SK-N-SH (cell line): ENCODE measurements at regions not wholly inside any gene's neighbourhood (a gene's known extent, or its start where the extent isn't known, plus 50 kb on each side); places are given as distances from the start of the nearest gene placed in this dataset.

Experiments
- CTCF ChIA-PET: fragments of 300-600, 350-600 bp; formaldehyde crosslinking; extraction: SDS; loops from one replicate; lab custom pipeline; 2021; lab: Yijun Ruan, JAX
- POLR2A ChIA-PET: fragments of 350-600 bp; sonication (Branson Sonifier 250); formaldehyde crosslinking; extraction: SDS; loops from one replicate; lab custom pipeline; 2020; ENCODE audit warnings: antibody characterized with exemption, inconsistent platforms; lab: Yijun Ruan, JAX
- DNase-seq: peaks from one replicate; pipeline ENCODE4 v3.0.0; 2012
- H2AFZ ChIP-seq: fragments of 200-600 bp; sonication (generic); 2 replicates; pipeline ENCODE4 v1.8.1; 2016; ENCODE audit warnings: antibody characterized with exemption, mild to moderate bottlenecking, low read depth
- H3F3A ChIP-seq: fragments of 200-600 bp; sonication (generic); replicated peaks from 2 replicates; pipeline ENCODE3; 2016; ENCODE audit warnings: antibody characterized with exemption, mild to moderate bottlenecking; ENCODE audit not compliant: insufficient read depth
- H3K27ac ChIP-seq, 2 experiments: fragments of 200-500 bp in 1 of 2; fragments of 200-600 bp in 1 of 2; sonication (Bioruptor generic) in 1 of 2; sonication (generic), shearing (Covaris generic) in 1 of 2; 2 replicates each; pipeline versions ENCODE4 v1.5.1 to v1.6.1; 2014 to 2016; ENCODE audit warnings: low read depth in 2 of 2, inconsistent platforms in 1 of 2, low read length in 1 of 2, mild to moderate bottlenecking in 1 of 2, mixed read lengths in 1 of 2
- H3K27me3 ChIP-seq: fragments of 200-600 bp; sonication (generic), shearing (Covaris generic); 2 replicates; pipeline ENCODE4 v1.6.1; 2016; ENCODE audit warnings: mixed run types; ENCODE audit not compliant: insufficient read depth
- H3K36me3 ChIP-seq, 2 experiments: fragments of 200-500 bp in 1 of 2; fragments of 200-600 bp in 1 of 2; sonication (Bioruptor generic) in 1 of 2; sonication (generic) in 1 of 2; replicated peaks in 1 of 2; 2 replicates each; pipeline versions ENCODE3 to v1.5.1; 2014 to 2016; ENCODE audit warnings: low read length in 1 of 2, mild to moderate bottlenecking in 1 of 2; ENCODE audit not compliant: insufficient read depth in 2 of 2, control insufficient read depth in 1 of 2
- H3K4me1 ChIP-seq, 2 experiments: fragments of 200-500 bp in 1 of 2; fragments of 200-600 bp in 1 of 2; sonication (Bioruptor generic) in 1 of 2; sonication (generic), shearing (Covaris generic) in 1 of 2; 2 replicates each; pipeline versions ENCODE4 v1.5.1 to v1.6.1; 2014 to 2016; ENCODE audit warnings: low read depth in 1 of 2, low read length in 1 of 2, mixed run types in 1 of 2; ENCODE audit not compliant: insufficient read depth in 2 of 2, control insufficient read depth in 1 of 2
- H3K4me2 ChIP-seq: fragments of 200-600 bp; sonication (generic), shearing (Covaris generic); 2 replicates; pipeline ENCODE4 v1.6.1; 2017; ENCODE audit warnings: mixed run types
- H3K4me3 ChIP-seq, 2 experiments: fragments of 200-500 bp in 1 of 2; fragments of 200-600 bp in 1 of 2; sonication (Bioruptor generic) in 1 of 2; sonication (generic), shearing (Covaris generic) in 1 of 2; 2 replicates each; pipeline versions ENCODE4 v1.5.1 to v1.8.1; 2014 to 2016; ENCODE audit warnings: low read depth in 2 of 2, inconsistent platforms in 1 of 2, low read length in 1 of 2, mild to moderate bottlenecking in 1 of 2, mixed read lengths in 1 of 2, moderate library complexity in 1 of 2
- H3K79me2 ChIP-seq: fragments of 200-600 bp; sonication (generic); 2 replicates; pipeline ENCODE4 v1.8.1; 2017; ENCODE audit warnings: mild to moderate bottlenecking; ENCODE audit not compliant: insufficient read depth
- H3K9ac ChIP-seq: fragments of 200-600 bp; sonication (generic); 2 replicates; pipeline ENCODE4 v1.6.1; 2017; ENCODE audit warnings: mixed run types
- H3K9me2 ChIP-seq: fragments of 200-600 bp; sonication (generic); 2 replicates; pipeline ENCODE4 v1.6.1; 2017; ENCODE audit warnings: mixed run types
- H3K9me3 ChIP-seq: fragments of 200-600 bp; sonication (generic); 2 replicates; pipeline ENCODE4 v1.6.1; 2017; ENCODE audit warnings: mixed run types, mild to moderate bottlenecking, moderate library complexity
- H4K20me1 ChIP-seq: fragments of 200-600 bp; sonication (generic); 2 replicates; pipeline ENCODE4 v1.6.1; 2017; ENCODE audit warnings: mild to moderate bottlenecking, mixed run types; ENCODE audit not compliant: insufficient read depth
- CHD2 ChIP-seq: fragments of 150-350 bp; IDR thresholded peaks from 2 replicates; pipeline ENCODE4 v1.6.1; 2018; ENCODE audit warnings: low read length; ENCODE audit not compliant: partially characterized antibody
- CTCF ChIP-seq: fragments of 200-600 bp; sonication (generic); IDR thresholded peaks from 2 replicates; pipeline ENCODE4 v1.6.1; 2017; ENCODE audit warnings: antibody characterized with exemption, mild to moderate bottlenecking, moderate library complexity
- EZH2phosphoT487 ChIP-seq: fragments of 200-600 bp; sonication (generic); IDR thresholded peaks from 2 replicates; pipeline ENCODE4 v1.6.1; 2017; ENCODE audit warnings: low read depth, mixed run types, mild to moderate bottlenecking, antibody characterized with exemption, moderate library complexity, borderline replicate concordance
- MAX ChIP-seq: IDR thresholded peaks from 2 replicates; pipeline ENCODE4 v1.4.0; 2012; ENCODE audit warnings: low read depth
- NRF1 ChIP-seq: IDR thresholded peaks from 2 replicates; pipeline ENCODE4 v1.6.1; 2012; ENCODE audit warnings: low read depth, mild to moderate bottlenecking, low read length
- PBX3 ChIP-seq: IDR thresholded peaks from 2 replicates; pipeline ENCODE4; 2012
- SIN3A ChIP-seq: IDR thresholded peaks from 2 replicates; pipeline ENCODE4 v1.6.1; 2012; ENCODE audit warnings: low read depth, mild to moderate bottlenecking, low read length, moderate library complexity, borderline replicate concordance
- SMC3 ChIP-seq: IDR thresholded peaks from 2 replicates; pipeline ENCODE4 v1.6.1; 2012; ENCODE audit warnings: low read depth, low read length, improper control_type of control experiment
- TAF1 ChIP-seq: IDR thresholded peaks from 2 replicates; pipeline ENCODE4 v1.6.1; 2012; ENCODE audit warnings: low read depth, mild to moderate bottlenecking, low read length, moderate library complexity, borderline replicate concordance
- USF1 ChIP-seq: IDR thresholded peaks from 2 replicates; pipeline ENCODE4 v1.4.0; 2012; ENCODE audit warnings: low read depth, borderline replicate concordance
- YY1 ChIP-seq: IDR thresholded peaks from 2 replicates; pipeline ENCODE4 v1.4.0; 2012; ENCODE audit warnings: low read depth, mild to moderate bottlenecking
- WGBS: methylation state at CpG from one replicate; pipeline ENCODE4 v1.1.6; 2017; ENCODE audit warnings: low lambda C conversion rate; 5-methylcytosine and 5-hydroxymethylcytosine counted together

GRCh38 chr18:10167759-10168158 is 253.9 kb downstream of the VAPA start:
- DNase-seq = no peak
- peaks cover 7 to 13% of the 10 kb centered on the region in 2 experiments; a peak in 2 of 4 replicates for H3K4me1 ChIP-seq
- CTCF ChIA-PET = no interaction called here
- H3K27ac ChIP-seq = no peak overlapping the region
- POLR2A ChIA-PET = no interaction called here
- H3K4me3 ChIP-seq = no peak overlapping the region
- no peaks in the 10 kb centered on the region for H3K9me2 ChIP-seq
- no peak overlapping the region for H3K4me2 ChIP-seq
- WGBS = 69% methylated on average over 11 of the region's 11 CpGs
- H3K27me3 ChIP-seq = no peaks in the 10 kb centered on the region
- no peaks in the 10 kb centered on the region for H4K20me1 ChIP-seq
- H3K79me2 ChIP-seq = no peaks in the 10 kb centered on the region
- no peak overlapping the region for H2AFZ ChIP-seq
- H3K9me3 ChIP-seq = no peaks in the 10 kb centered on the region
- no peaks in the 10 kb centered on the region for H3F3A ChIP-seq
- H3K9ac ChIP-seq = no peak overlapping the region
- H3K36me3 ChIP-seq = no peaks in the 10 kb centered on the region
- TF ChIP-seq NRF1 (no peak), SIN3A (no peak), YY1 (no peak), USF1 (no peak), TAF1 (no peak), CHD2 (no peak), PBX3 (no peak), EZH2phosphoT487 (no peak), MAX (no peak), SMC3 (no peak)
- TF ChIP-seq, all 33 proteins: peak for 0

- H3K4me3 ChIP-seq = no peak overlapping the region
- peak; percentile 44 for DNase-seq
- POLR2A ChIA-PET = no interaction called here
- no peaks in the 10 kb centered on the region for H4K20me1 ChIP-seq
- H3F3A ChIP-seq = no peaks in the 10 kb centered on the region
- no peak for TF ChIP-seq CTCF
- no peak for TF ChIP-seq USF1
- no peak overlapping the region for H2AFZ ChIP-seq
- no peaks in the 10 kb centered on the region for H3K9me3 ChIP-seq
- H3K9ac ChIP-seq = no peak overlapping the region
- CTCF ChIA-PET = no interaction called here
- H3K4me1 ChIP-seq = peaks cover 7 to 13% of the 10 kb centered on the region in 2 experiments; a peak in 2 of 4 replicates
- peak overlapping the region in 1 of 2 experiments; percentile 52; a peak in 3 of 4 replicates for H3K27ac ChIP-seq
- no peaks in the 10 kb centered on the region for H3K9me2 ChIP-seq
- H3K4me2 ChIP-seq = peak overlapping the region; percentile 26
- 45% methylated on average over 7 of the region's 9 CpGs for WGBS
- H3K79me2 ChIP-seq = no peaks in the 10 kb centered on the region
- H3K27me3 ChIP-seq = no peaks in the 10 kb centered on the region
- H3K36me3 ChIP-seq = no peaks in the 10 kb centered on the region
These were observed 254.7 kb downstream of the VAPA start for GRCh38 chr18:10168477-10168876.
